ENCODE measurements at regions not wholly inside any gene's neighbourhood (a gene's known extent, or its start where the extent isn't known, plus 50 kb on each side); places are given as distances from the start of the nearest gene placed in this dataset.
A peak's percentile ranks its signal among the peaks of the same experiment; 100 is the strongest.

GRCh38 chr1:198472997-198473396 lies 67.5 kb downstream of the ATP6V1G3 start:
- TF ChIP-seq ZFX (IDR thresholded peaks at IDR 0.05) (no peak), CTCF (conservative IDR thresholded peaks at IDR 0.05) (no peak)
- H3K27ac ChIP-seq, result no peak overlapping the region

GRCh38 chr1:198472119-198472518 lies 68.4 kb downstream of the ATP6V1G3 start:
- H3K27ac ChIP-seq, result no peak overlapping the region
- TF ChIP-seq ZFX (IDR thresholded peaks at IDR 0.05), result no peak
- TF ChIP-seq CTCF (conservative IDR thresholded peaks at IDR 0.05), result no peak

DNA sequence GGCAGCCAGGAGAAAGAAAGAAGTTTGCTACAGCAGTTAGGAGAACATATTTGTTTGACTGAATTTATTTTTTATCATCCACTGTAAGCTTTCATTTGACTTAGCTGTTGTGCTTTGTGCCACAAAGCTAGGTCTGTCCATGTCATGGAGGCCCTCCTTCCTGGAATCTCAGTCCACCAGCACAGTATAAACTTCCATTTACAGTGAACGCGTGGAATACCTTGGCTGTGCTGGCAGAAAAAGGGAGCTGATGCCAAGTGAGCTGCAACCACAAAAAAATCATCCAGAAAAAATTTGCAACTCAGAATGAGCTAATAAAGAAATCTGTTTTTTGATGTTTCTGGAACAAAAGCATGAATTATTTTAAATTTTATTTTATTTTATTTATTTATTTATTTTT lies 72.6 kb downstream of the ATP6V1G3 start:
- TF ChIP-seq ZFX (IDR thresholded peaks at IDR 0.05), result no peak
- no peak for TF ChIP-seq CTCF (conservative IDR thresholded peaks at IDR 0.05)
- H3K27ac ChIP-seq, result no peak overlapping the region

DNA sequence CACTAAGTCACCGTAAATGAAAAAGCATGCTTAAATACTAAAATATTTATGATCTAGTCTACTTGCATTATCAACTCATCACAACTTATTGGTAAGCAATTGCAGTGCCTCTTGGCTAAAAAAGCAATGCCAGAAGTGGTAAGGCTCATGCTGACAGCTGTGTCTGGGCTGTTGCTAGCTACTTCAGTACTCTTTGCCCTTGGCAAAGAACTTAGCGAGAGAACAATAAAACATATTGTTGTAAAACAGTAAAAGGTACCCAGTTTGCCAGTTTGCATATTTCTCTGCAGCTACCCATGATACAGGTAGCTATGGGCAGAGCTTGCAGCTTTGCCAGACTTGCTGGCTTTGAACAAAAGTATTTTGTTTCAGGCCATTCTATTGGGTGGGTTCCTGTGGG lies 73.1 kb downstream of the ATP6V1G3 start:
- no peak for TF ChIP-seq ZFX (IDR thresholded peaks at IDR 0.05)
- TF ChIP-seq CTCF (conservative IDR thresholded peaks at IDR 0.05), result no peak
- H3K27ac ChIP-seq, result no peak overlapping the region

DNA sequence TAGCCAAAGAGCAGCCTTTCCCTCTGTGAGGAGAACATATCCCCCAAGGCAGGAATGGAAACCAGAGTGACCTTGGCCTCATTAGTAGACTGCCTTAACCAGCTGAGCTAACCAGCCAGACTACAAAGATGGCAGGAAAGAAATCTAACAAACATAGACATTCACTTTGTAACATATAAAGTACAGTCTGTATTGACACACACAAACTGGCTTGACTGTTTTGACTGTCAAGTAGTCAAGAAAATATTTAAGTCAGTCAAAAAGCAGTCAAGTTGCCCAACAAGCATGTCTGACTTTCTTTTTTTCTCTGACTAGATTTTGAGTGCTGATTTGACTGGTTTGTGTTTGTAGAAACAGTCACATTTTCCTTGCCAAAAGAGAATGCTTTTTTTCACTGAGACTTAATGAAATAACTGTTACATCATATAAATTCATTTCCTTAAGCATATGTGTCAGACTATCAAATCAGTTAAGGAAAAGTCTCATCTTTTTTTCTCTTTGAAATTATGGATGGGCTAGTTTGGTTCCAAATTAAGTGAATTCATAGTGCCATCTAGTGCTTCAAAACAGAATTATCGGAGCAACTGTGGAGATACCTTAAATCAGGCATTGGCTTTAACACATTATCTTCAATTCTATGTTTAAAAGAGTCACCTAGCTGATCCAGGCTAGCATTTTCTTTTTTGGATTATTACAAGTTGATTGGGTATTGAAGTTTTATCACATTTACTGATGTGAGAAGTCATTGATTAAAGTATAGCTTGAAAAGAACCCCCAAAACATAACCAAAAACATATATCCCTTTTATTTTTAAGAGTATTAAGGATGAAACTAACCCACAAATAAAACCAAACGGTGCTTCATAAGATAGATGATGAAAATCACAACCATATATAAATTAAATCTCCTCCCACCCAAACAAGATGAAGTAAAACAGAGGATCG lies 75.0 kb downstream of the ATP6V1G3 start:
- no peak overlapping the region for H3K27ac ChIP-seq
- peak; percentile 73 for TF ChIP-seq CTCF (conservative IDR thresholded peaks at IDR 0.05)
- no peak for TF ChIP-seq ZFX (IDR thresholded peaks at IDR 0.05)

DNA sequence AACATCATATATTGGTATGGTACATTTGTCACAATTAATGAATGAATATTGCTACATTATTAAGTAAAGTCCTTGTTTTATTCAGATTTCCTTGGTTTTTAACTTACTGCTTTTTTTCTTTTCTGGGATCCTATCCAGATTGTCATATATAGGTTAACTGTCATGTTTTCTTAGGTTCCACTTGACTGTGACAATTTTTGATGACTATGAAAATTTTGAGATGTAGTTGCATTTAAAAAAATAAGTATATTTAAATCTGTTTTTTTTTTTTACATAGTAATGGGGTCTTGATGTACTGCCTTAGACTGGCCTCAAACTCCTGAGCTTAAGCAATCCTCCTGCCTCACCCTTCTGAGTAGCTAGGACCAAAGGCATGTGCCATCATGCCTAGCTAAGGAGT lies 76.8 kb downstream of the ATP6V1G3 start:
- no peak overlapping the region for H3K27ac ChIP-seq
- TF ChIP-seq CTCF (conservative IDR thresholded peaks at IDR 0.05) (no peak), ZFX (IDR thresholded peaks at IDR 0.05) (no peak)

- H3K27ac ChIP-seq, result no peak overlapping the region
- no peak for TF ChIP-seq ZFX (IDR thresholded peaks at IDR 0.05)
Measured at GRCh38 chr1:198462365-198463019, 78.0 kb downstream of the ATP6V1G3 start.

Measured in C4-2B (cell line).